GM13977 (cell line): ENCODE measurements at regions not wholly inside any gene's neighbourhood (a gene's known extent, or its start where the extent isn't known, plus 50 kb on each side); places are given as distances from the start of the nearest gene placed in this dataset.

Experiments used
- DNase-seq: peaks from one replicate; pipeline ENCODE4 v3.0.0; 2012; ENCODE audit warnings: low spot score
- CTCF ChIP-seq: IDR thresholded peaks from 2 replicates; pipeline ENCODE4 v1.5.1; 2012; ENCODE audit warnings: mild to moderate bottlenecking, control low read depth; ENCODE audit not compliant: insufficient read depth; ENCODE audit errors: extremely low read depth, missing control alignments
- in situ Hi-C: fragments of 300-500 bp; cut with MboI; formaldehyde crosslinking; loops from one replicate; pipeline ENCODE4 v1.12.0; 2022; ENCODE audit warnings: low sequenced_read_pairs, low pct_unique_long_range_greater_than_20kb, mixed read lengths, inconsistent platforms; ENCODE audit not compliant: unreplicated experiment

- TF ChIP-seq CTCF = no peak
- in situ Hi-C loops = no loop called here
- no peak for DNase-seq
These were observed 337.0 kb upstream of the MEOX2 start for GRCh38 chr7:16023503-16023902.

DNA sequence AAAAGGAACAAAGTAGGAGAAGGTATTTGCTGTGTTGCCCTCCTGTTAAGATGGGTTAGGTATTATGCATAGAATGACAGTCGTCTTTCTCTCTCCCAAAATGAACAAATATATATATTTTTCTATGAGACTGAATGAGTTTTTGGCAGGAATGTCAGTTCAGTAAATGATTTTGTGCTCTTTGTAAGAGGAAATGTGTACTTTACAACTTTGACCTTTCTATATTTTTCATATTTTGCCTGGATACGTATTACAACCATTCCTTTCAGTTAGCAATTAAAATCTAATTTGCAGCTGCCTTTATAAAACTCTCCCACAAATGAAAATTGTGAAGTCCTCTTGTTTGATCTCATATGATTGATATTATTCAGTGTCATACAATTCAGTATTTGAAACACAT, 336.6 kb upstream of the MEOX2 start:
- TF ChIP-seq CTCF = no peak
- in situ Hi-C loops = no loop called here
- no peak for DNase-seq

GRCh38 chr7:16021851-16022250, 335.4 kb upstream of the MEOX2 start:
- in situ Hi-C loops = no loop called here
- no peak for DNase-seq
- TF ChIP-seq CTCF = no peak

GRCh38 chr7:16015981-16016380, 329.5 kb upstream of the MEOX2 start:
- no peak for TF ChIP-seq CTCF
- no peak for DNase-seq

DNA sequence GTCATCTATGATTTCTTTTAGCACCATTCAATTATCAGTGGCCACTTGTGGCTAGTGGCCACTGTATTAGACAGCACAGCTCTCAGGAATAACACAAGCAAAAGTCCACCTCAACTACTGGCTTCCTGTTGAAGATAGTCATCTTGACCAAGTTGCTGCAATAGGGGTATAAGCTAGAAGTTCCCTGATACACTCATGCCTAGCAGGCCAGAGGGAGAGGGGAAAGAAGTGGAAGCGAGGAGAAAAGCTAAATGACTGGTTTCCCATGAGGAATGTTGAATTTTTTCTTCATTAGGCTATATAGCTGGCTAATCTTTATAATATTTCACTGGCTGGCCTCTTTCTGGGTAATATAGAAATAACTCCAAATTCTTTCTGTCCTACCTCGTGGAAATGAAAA, 327.5 kb upstream of the MEOX2 start:
- TF ChIP-seq CTCF = no peak
- DNase-seq = no peak
- in situ Hi-C loops = no loop called here

More at GRCh38 chr7:16015981-16016380, 329.5 kb upstream of the MEOX2 start:
- in situ Hi-C loops = no loop called here

GRCh38 chr7:16007911-16008310, 321.4 kb upstream of the MEOX2 start:
- no peak for TF ChIP-seq CTCF
- no peak for DNase-seq

GRCh38 chr7:16004702-16005101, 318.2 kb upstream of the MEOX2 start:
- in situ Hi-C loops = no loop called here
- TF ChIP-seq CTCF = no peak
- DNase-seq = no peak

More at GRCh38 chr7:16007911-16008310, 321.4 kb upstream of the MEOX2 start:
- in situ Hi-C loops = no loop called here
